Right cardiac atrium (tissue), 5 donors: ENCODE measurements at regions not wholly inside any gene's neighbourhood (a gene's known extent, or its start where the extent isn't known, plus 50 kb on each side); places are given as distances from the start of the nearest gene placed in this dataset.
"Not testable (repeated sequence)": the region's sequence is repeated elsewhere in the genome, so short reads cannot be mapped to it uniquely, and the experiment has no call there.

Experiments used
- ATAC-seq, 2 donors: fragments of 200-7000 bp; cut with Tn5 transposase; one replicate each; pipeline versions ENCODE4 v1.8.0 to v1.9.1; 2020; ENCODE audit warnings: moderate library complexity in 2 of 2, mild to moderate bottlenecking in 1 of 2
- DNase-seq, 3 donors: peaks; one replicate each; pipeline ENCODE4 v3.0.0-alpha.2; 2020
- H3K27ac ChIP-seq: one replicate; pipeline ENCODE4 v1.5.1; 2013; ENCODE audit warnings: mild to moderate bottlenecking, low read length, control low read depth, moderate library complexity
- H3K27me3 ChIP-seq: one replicate; pipeline ENCODE4 v1.6.1; 2013; ENCODE audit not compliant: control insufficient read depth, insufficient read depth
- H3K4me1 ChIP-seq: one replicate; pipeline ENCODE4 v1.6.1; 2013; ENCODE audit warnings: low read length; ENCODE audit not compliant: control insufficient read depth, insufficient read depth
- H3K4me3 ChIP-seq: one replicate; pipeline ENCODE4 v1.5.1; 2013; ENCODE audit warnings: low read length, control low read depth
- H3K9me3 ChIP-seq: one replicate; pipeline ENCODE4 v1.6.1; 2013; ENCODE audit warnings: low read length; ENCODE audit not compliant: control insufficient read depth
- WGBS: extraction: QIAGEN DNeasy Blood & Tissue Kit; methylation state at CpG from one replicate; pipeline ENCODE4 v1.1.7; 2013; 5-methylcytosine and 5-hydroxymethylcytosine counted together
- intact Hi-C, 4 donors: fragments of 100-400 bp; cut with DNase I; formaldehyde crosslinking; loops; one replicate each; pipeline versions ENCODE4 v1.11.0 to v1.14.0; 2022 to 2023
- donor health status: healthy with polysubstance abuse.
- donor health status: DM: no; HTN: yes; CAD: no.
- donor health status: DM: no; HTN: no; CAD: no.
- donor health status: DM: no; HTN: yes; CAD: no; lungs with severe emphysema.
- donor health status: DM: yes; HTN: yes; CAD: no.

- H3K27me3 ChIP-seq = no peaks in the 10 kb centered on the region
- WGBS = 33% methylated on average over 1 of the region's 1 CpG
- DNase-seq = no peak
- no peak for ATAC-seq
- no peak overlapping the region for H3K27ac ChIP-seq
- H3K4me3 ChIP-seq = no peak overlapping the region
- intact Hi-C loops = no loop called here
- H3K9me3 ChIP-seq = no peaks in the 10 kb centered on the region
- no peaks in the 10 kb centered on the region for H3K4me1 ChIP-seq
Observed at GRCh38 chr1:103283371-103283770, 175.0 kb upstream of the COL11A1 start.

- DNase-seq (no peak), ATAC-seq (no peak)
- Histone ChIP-seq H3K27me3 (no peaks in the 10 kb centered on the region), H3K27ac (no peak overlapping the region), H3K4me1 (no peaks in the 10 kb centered on the region), H3K9me3 (no peaks in the 10 kb centered on the region), H3K4me3 (no peak overlapping the region)
- intact Hi-C loops = no loop called here
- WGBS = 40% methylated on average over 1 of the region's 1 CpG
Observed at GRCh38 chr1:103275725-103276124, 167.4 kb upstream of the COL11A1 start.

- intact Hi-C loops = no loop called here
Observed at GRCh38 chr1:103274886-103275285, 166.6 kb upstream of the COL11A1 start.

GRCh38 chr1:103273106-103273505 lies 164.8 kb upstream of the COL11A1 start:
- 72% methylated on average over 3 of the region's 3 CpGs for WGBS
- DNase-seq = no peak
- Histone ChIP-seq H3K27me3 (no peaks in the 10 kb centered on the region), H3K4me1 (no peaks in the 10 kb centered on the region), H3K9me3 (no peaks in the 10 kb centered on the region), H3K27ac (no peak overlapping the region), H3K4me3 (no peak overlapping the region)
- intact Hi-C loops = no loop called here
- ATAC-seq = no peak

More at GRCh38 chr1:103274886-103275285, 166.6 kb upstream of the COL11A1 start:
- ATAC-seq (no peak), DNase-seq (no peak)
- Histone ChIP-seq H3K27me3 (no peaks in the 10 kb centered on the region), H3K9me3 (no peaks in the 10 kb centered on the region), H3K27ac (no peak overlapping the region), H3K4me1 (no peaks in the 10 kb centered on the region), H3K4me3 (no peak overlapping the region)

GRCh38 chr1:103271471-103271870 lies 163.1 kb upstream of the COL11A1 start:
- H3K9me3 ChIP-seq, DNase-seq, H3K27me3 ChIP-seq, ATAC-seq, H3K4me3 ChIP-seq, H3K4me1 ChIP-seq, intact Hi-C loops, H3K27ac ChIP-seq: not testable (repeated sequence)
- WGBS = 91% methylated on average over 1 of the region's 1 CpG

GRCh38 chr1:103267893-103268292 lies 159.6 kb upstream of the COL11A1 start:
- no peak for ATAC-seq
- H3K27me3 ChIP-seq = no peaks in the 10 kb centered on the region
- no peaks in the 10 kb centered on the region for H3K9me3 ChIP-seq
- DNase-seq = no peak
- H3K4me3 ChIP-seq = no peak overlapping the region
- intact Hi-C loops = no loop called here
- H3K27ac ChIP-seq = no peak overlapping the region
- no peaks in the 10 kb centered on the region for H3K4me1 ChIP-seq
- WGBS = 68% methylated on average over 1 of the region's 1 CpG

GRCh38 chr1:103267266-103267665 lies 158.9 kb upstream of the COL11A1 start:
- intact Hi-C loops = no loop called here
- ATAC-seq = no peak
- Histone ChIP-seq H3K27me3 (no peaks in the 10 kb centered on the region), H3K27ac (no peak overlapping the region), H3K9me3 (no peaks in the 10 kb centered on the region), H3K4me1 (no peaks in the 10 kb centered on the region), H3K4me3 (no peak overlapping the region)
- WGBS = 74% methylated on average over 1 of the region's 1 CpG
- DNase-seq = no peak

- no peak for DNase-seq
- Histone ChIP-seq H3K27ac (no peak overlapping the region), H3K27me3 (no peaks in the 10 kb centered on the region), H3K9me3 (no peaks in the 10 kb centered on the region), H3K4me1 (no peaks in the 10 kb centered on the region), H3K4me3 (no peak overlapping the region)
- intact Hi-C loops = no loop called here
- no peak for ATAC-seq
Observed at GRCh38 chr1:103266036-103266435, 157.7 kb upstream of the COL11A1 start.

GRCh38 chr1:103265551-103265950 lies 157.2 kb upstream of the COL11A1 start:
- H3K27me3 ChIP-seq = no peaks in the 10 kb centered on the region
- intact Hi-C loops = no loop called here
- no peak overlapping the region for H3K27ac ChIP-seq
- no peak for DNase-seq
- ATAC-seq = no peak
- no peak overlapping the region for H3K4me3 ChIP-seq
- no peaks in the 10 kb centered on the region for H3K9me3 ChIP-seq
- H3K4me1 ChIP-seq = no peaks in the 10 kb centered on the region

GRCh38 chr1:103259982-103260381 lies 151.7 kb upstream of the COL11A1 start:
- H3K27me3 ChIP-seq = no peaks in the 10 kb centered on the region
- intact Hi-C loops = no loop called here
- no peak for ATAC-seq
- H3K9me3 ChIP-seq = no peaks in the 10 kb centered on the region
- WGBS = 80% methylated on average over 2 of the region's 2 CpGs
- no peaks in the 10 kb centered on the region for H3K4me1 ChIP-seq
- no peak for DNase-seq
- H3K4me3 ChIP-seq = no peak overlapping the region
- H3K27ac ChIP-seq = no peak overlapping the region

GRCh38 chr1:103256490-103256889 lies 148.2 kb upstream of the COL11A1 start:
- Histone ChIP-seq H3K27ac (no peak overlapping the region), H3K4me1 (no peaks in the 10 kb centered on the region), H3K4me3 (no peak overlapping the region), H3K9me3 (no peaks in the 10 kb centered on the region), H3K27me3 (no peaks in the 10 kb centered on the region)
- DNase-seq = no peak
- intact Hi-C loops = no loop called here
- 96% methylated on average over 1 of the region's 1 CpG for WGBS
- no peak for ATAC-seq

GRCh38 chr1:103254691-103255090 lies 146.4 kb upstream of the COL11A1 start:
- Histone ChIP-seq H3K27ac (no peak overlapping the region), H3K27me3 (no peaks in the 10 kb centered on the region), H3K4me3 (no peak overlapping the region), H3K4me1 (no peaks in the 10 kb centered on the region), H3K9me3 (no peaks in the 10 kb centered on the region)
- ATAC-seq (no peak), DNase-seq (no peak)
- WGBS = 63% methylated on average over 3 of the region's 3 CpGs
- intact Hi-C loops = no loop called here
